Panc1 (cell line): ENCODE measurements at regions not wholly inside any gene's neighbourhood (a gene's known extent, or its start where the extent isn't known, plus 50 kb on each side); places are given as distances from the start of the nearest gene placed in this dataset.

Source experiments
- CTCF ChIP-seq: fragments of 450-650 bp; IDR thresholded peaks from 2 replicates; pipeline ENCODE4 v1.5.1; 2017; ENCODE audit warnings: mild to moderate bottlenecking
- POLR2AphosphoS5 ChIP-seq: IDR thresholded peaks from 2 replicates; pipeline ENCODE4 v1.6.1; 2012; ENCODE audit warnings: mild to moderate bottlenecking, low read depth, low read length, moderate library complexity
- REST ChIP-seq, 2 experiments: IDR thresholded peaks; 2 replicates each; pipeline ENCODE4 v1.6.1; 2011 to 2012; ENCODE audit warnings: low read depth in 2 of 2, control low read depth in 1 of 2, low read length in 1 of 2, mild to moderate bottlenecking in 1 of 2, moderate library complexity in 1 of 2; ENCODE audit not compliant: insufficient read depth in 1 of 2

- TF ChIP-seq REST (IDR thresholded peaks at IDR 0.05; ENCODE audit: insufficient read depth in 1 of 2, low read depth in 2 of 2, low read length in 1 of 2) (no peak), CTCF (no peak), POLR2AphosphoS5 (no peak)
Observed at GRCh38 chr18:41418598-41418997, 536.4 kb upstream of the PIK3C3 start.
